ENCODE measurements at regions not wholly inside any gene's neighbourhood (a gene's known extent, or its start where the extent isn't known, plus 50 kb on each side); places are given as distances from the start of the nearest gene placed in this dataset.

DNA sequence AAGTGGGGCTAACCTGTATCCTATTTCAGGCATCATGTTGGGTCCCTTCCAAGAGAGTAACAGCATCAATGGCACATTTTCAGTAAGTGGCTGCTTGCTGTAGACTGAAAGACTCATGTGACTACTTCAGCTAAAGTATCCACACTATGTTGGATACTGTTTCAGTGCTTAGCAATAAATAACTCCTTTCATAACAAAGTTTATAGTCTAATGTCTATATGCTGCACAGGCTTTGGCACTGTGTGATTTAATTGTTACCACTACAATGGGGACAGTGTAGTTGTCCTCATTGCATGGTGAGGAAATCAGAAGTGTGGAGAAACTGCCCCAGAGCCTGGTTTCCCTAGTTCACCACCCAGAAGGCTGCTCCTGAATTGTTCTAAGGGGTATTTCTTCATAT lies 318.0 kb upstream of the PTCHD4 start:
- DNase-seq (ENCODE audit: low read depth, low spot score): no peak

DNA sequence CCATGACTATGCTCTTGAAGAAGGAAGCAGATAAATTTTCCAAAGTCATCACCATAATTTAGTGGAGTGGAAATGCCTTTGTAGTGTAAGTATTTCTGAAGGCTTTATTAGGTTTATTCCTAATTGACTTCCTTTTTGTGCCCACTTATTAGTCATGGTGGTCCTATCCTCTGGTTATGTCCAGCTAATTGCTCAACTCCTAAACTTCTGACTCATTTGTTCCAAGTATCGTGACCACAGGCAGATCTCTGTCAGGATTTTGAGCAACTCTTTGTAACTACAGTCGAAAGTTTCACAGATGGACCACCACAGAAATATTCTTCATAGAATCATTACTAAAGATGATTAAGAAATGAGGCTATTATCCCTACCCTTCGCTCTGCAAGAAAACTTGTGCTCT lies 315.6 kb upstream of the PTCHD4 start:
- no peaks in the 10 kb centered on the region for H3K36me3 Mint-ChIP-seq (ENCODE audit: low read depth)
- peaks cover 4% of the 10 kb centered on the region for H3K4me1 Mint-ChIP-seq
- no peaks in the 10 kb centered on the region for H3K27me3 Mint-ChIP-seq (ENCODE audit: low read depth)
- peaks cover 3% of the 10 kb centered on the region for H3K9me3 Mint-ChIP-seq
- TF ChIP-seq, protein P1, sequence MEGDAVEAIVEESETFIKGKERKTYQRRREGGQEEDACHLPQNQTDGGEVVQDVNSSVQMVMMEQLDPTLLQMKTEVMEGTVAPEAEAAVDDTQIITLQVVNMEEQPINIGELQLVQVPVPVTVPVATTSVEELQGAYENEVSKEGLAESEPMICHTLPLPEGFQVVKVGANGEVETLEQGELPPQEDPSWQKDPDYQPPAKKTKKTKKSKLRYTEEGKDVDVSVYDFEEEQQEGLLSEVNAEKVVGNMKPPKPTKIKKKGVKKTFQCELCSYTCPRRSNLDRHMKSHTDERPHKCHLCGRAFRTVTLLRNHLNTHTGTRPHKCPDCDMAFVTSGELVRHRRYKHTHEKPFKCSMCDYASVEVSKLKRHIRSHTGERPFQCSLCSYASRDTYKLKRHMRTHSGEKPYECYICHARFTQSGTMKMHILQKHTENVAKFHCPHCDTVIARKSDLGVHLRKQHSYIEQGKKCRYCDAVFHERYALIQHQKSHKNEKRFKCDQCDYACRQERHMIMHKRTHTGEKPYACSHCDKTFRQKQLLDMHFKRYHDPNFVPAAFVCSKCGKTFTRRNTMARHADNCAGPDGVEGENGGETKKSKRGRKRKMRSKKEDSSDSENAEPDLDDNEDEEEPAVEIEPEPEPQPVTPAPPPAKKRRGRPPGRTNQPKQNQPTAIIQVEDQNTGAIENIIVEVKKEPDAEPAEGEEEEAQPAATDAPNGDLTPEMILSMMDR (conservative IDR thresholded peaks at IDR 0.05): no peak
- H3K4me3 Mint-ChIP-seq: no peak overlapping the region
- no peak for DNase-seq (ENCODE audit: low read depth, low spot score)
- H3K27ac Mint-ChIP-seq (ENCODE audit: unreplicated experiment): no peak overlapping the region

More for the DNA sequence above, 318.0 kb upstream of the PTCHD4 start:
- Mint-ChIP-seq H3K36me3 (ENCODE audit: low read depth) (no peaks in the 10 kb centered on the region), H3K27me3 (ENCODE audit: low read depth) (no peaks in the 10 kb centered on the region), H3K27ac (ENCODE audit: unreplicated experiment) (no peak overlapping the region), H3K9me3 (no peaks in the 10 kb centered on the region), H3K4me1 (peaks cover 4% of the 10 kb centered on the region), H3K4me3 (no peak overlapping the region)
- TF ChIP-seq, protein P1 (conservative IDR thresholded peaks at IDR 0.05): no peak

DNA sequence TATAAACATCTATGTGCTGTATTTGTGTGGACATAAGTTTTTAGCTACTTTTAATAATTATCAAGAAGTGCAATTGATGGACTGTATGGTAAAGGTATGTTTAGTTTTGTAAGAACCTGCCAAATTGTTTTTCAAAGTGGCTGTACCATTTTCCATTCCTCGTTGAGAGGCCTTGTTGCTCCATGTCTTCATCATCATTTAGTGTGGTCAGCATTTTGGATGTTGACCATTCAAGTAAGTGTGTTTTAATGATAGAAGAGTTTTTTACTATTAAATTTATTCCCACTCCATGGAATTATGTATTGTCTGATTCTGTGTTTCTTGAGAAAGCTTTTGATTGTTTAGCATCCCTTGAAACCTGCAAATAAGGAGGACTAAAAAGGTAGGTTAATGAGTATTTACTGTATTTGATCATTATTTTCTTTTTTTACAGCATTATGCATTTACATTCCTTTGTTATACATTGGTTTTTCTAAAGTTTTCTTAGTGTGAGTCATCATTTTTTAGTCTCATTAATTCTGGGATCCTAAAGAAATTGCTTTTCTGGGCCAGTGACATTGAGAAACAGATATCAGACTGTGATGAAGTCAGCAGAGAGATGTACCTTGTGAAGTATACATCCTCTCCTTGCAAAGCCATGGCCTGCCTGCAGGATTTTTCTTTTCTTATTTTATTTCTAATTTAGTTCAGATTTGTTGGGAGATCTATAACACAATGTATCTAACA lies 312.8 kb upstream of the PTCHD4 start:
- H3K36me3 Mint-ChIP-seq (ENCODE audit: low read depth): no peaks in the 10 kb centered on the region
- H3K4me3 Mint-ChIP-seq: no peak overlapping the region
- no peaks in the 10 kb centered on the region for H3K27me3 Mint-ChIP-seq (ENCODE audit: low read depth)
- TF ChIP-seq, protein P1 (conservative IDR thresholded peaks at IDR 0.05): no peak
- no peaks in the 10 kb centered on the region for H3K4me1 Mint-ChIP-seq
- H3K27ac Mint-ChIP-seq (ENCODE audit: unreplicated experiment): no peak overlapping the region
- no peak for DNase-seq (ENCODE audit: low read depth, low spot score)
- peaks cover 3% of the 10 kb centered on the region for H3K9me3 Mint-ChIP-seq

DNA sequence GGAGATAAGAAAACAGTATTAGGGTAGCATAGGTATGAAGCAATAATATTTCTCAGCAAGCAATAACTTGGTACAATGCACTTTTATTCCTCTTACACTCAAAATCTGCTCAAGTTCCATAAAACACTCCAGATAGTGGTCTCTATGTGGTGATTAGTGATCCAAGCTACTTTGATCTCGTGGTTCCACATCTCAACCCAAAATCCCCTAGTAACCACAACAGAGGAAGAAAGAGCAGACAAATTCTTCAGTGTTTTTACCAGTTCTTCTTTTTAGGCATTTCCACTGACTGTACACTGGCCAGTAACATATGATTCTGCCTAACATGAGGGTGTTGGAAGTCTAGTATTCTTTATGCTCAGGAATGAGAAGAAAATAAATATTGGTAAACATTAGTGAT lies 309.0 kb upstream of the PTCHD4 start:
- Mint-ChIP-seq H3K9me3 (peaks cover 3% of the 10 kb centered on the region), H3K27ac (ENCODE audit: unreplicated experiment) (no peak overlapping the region), H3K36me3 (ENCODE audit: low read depth) (no peaks in the 10 kb centered on the region), H3K27me3 (ENCODE audit: low read depth) (no peaks in the 10 kb centered on the region), H3K4me1 (no peaks in the 10 kb centered on the region), H3K4me3 (no peak overlapping the region)
- TF ChIP-seq, protein P1 (conservative IDR thresholded peaks at IDR 0.05): no peak
- DNase-seq (ENCODE audit: low read depth, low spot score): no peak

DNA sequence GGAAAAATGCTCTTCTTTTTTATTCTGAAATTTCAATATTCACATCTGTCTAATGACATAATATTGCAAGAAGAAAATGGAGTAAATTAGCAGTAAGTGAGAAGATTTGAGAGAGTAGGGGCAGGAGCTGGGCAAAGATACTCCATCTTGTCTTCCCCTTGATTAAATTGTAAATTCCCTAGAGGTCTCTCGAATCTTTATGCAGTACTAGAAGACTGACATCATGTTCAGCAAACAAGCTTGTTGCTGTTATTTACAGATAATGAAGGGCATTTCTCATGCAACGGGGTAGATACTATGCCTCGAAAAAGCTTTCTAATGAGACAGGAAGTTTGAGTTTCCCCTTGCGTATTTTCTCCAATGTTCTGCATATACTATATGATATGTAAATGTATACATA lies 306.9 kb upstream of the PTCHD4 start:
- DNase-seq (ENCODE audit: low read depth, low spot score): no peak
- no peak overlapping the region for H3K4me3 Mint-ChIP-seq
- H3K27ac Mint-ChIP-seq (ENCODE audit: unreplicated experiment): no peak overlapping the region
- H3K9me3 Mint-ChIP-seq: peaks cover 3% of the 10 kb centered on the region
- H3K4me1 Mint-ChIP-seq: no peaks in the 10 kb centered on the region
- no peaks in the 10 kb centered on the region for H3K36me3 Mint-ChIP-seq (ENCODE audit: low read depth)
- H3K27me3 Mint-ChIP-seq (ENCODE audit: low read depth): no peaks in the 10 kb centered on the region
- TF ChIP-seq, protein P1 (conservative IDR thresholded peaks at IDR 0.05): no peak

Data from neural crest cell (in vitro differentiated cells).